Gastrocnemius medialis (tissue), 4 donors: ENCODE measurements at regions not wholly inside any gene's neighbourhood (a gene's known extent, or its start where the extent isn't known, plus 50 kb on each side); places are given as distances from the start of the nearest gene placed in this dataset.

Source experiments
- CTCF ChIP-seq, 5 experiments: fragments of 450-650 bp in 3 of 5; fragments of 200-600 bp in 2 of 5; sonication (generic) in 2 of 5; IDR thresholded peaks in 4 of 5; conservative IDR thresholded peaks in 1 of 5; 1 replicate in 4 of 5; 2 replicates in 1 of 5; pipeline ENCODE4 v1.5.1; 2016 to 2019; ENCODE audit warnings: antibody characterized with exemption in 5 of 5, mild to moderate bottlenecking in 3 of 5, moderate library complexity in 3 of 5
- POLR2A ChIP-seq, 2 donors: fragments of 450-650 bp; IDR thresholded peaks; one replicate each; pipeline ENCODE4 v1.6.1; 2017; ENCODE audit warnings: antibody characterized with exemption in 2 of 2, mild to moderate bottlenecking in 2 of 2, moderate library complexity in 2 of 2

- TF ChIP-seq CTCF (IDR thresholded peaks at IDR 0.05 in 4 of 5, conservative IDR thresholded peaks at IDR 0.05 in 1 of 5) (no peak), POLR2A (IDR thresholded peaks at IDR 0.05) (no peak)
Measured at GRCh38 chr20:60331688-60332300, 373.6 kb downstream of the CDH26 start.
